SK-N-SH (cell line): ENCODE measurements at regions not wholly inside any gene's neighbourhood (a gene's known extent, or its start where the extent isn't known, plus 50 kb on each side); places are given as distances from the start of the nearest gene placed in this dataset.

Experiments used
- CTCF ChIP-seq: fragments of 200-600 bp; sonication (generic); IDR thresholded peaks from 2 replicates; pipeline ENCODE4 v1.6.1; 2017; ENCODE audit warnings: antibody characterized with exemption, mild to moderate bottlenecking, moderate library complexity
- EP300 ChIP-seq, 2 experiments: IDR thresholded peaks; 2 replicates each; pipeline versions ENCODE4 v1.4.0 to v1.6.1; 2012; ENCODE audit warnings: borderline replicate concordance in 1 of 2, low read depth in 1 of 2, low read length in 1 of 2
- FOXJ3 ChIP-seq: sonication (generic); formaldehyde crosslinking; IDR thresholded peaks from 2 replicates; pipeline ENCODE4 v1.5.1; 2020; ENCODE audit warnings: mild to moderate bottlenecking, missing genetic modification reagents
- FOXM1 ChIP-seq: IDR thresholded peaks from 2 replicates; pipeline ENCODE4 v1.4.0; 2012; ENCODE audit warnings: low read depth, mild to moderate bottlenecking
- MXI1 ChIP-seq: IDR thresholded peaks from 2 replicates; pipeline ENCODE4 v1.6.1; 2012; ENCODE audit warnings: mild to moderate bottlenecking, low read depth, low read length, improper control_type of control experiment
- PBX3 ChIP-seq: IDR thresholded peaks from 2 replicates; pipeline ENCODE4; 2012
- POLR2AphosphoS5 ChIP-seq: IDR thresholded peaks from 2 replicates; pipeline ENCODE4 v1.6.1; 2012; ENCODE audit warnings: low read depth, low read length
- REST ChIP-seq: IDR thresholded peaks from 2 replicates; pipeline ENCODE4 v1.6.1; 2012; ENCODE audit warnings: mild to moderate bottlenecking, low read depth, low read length, moderate library complexity
- YY1 ChIP-seq: IDR thresholded peaks from 2 replicates; pipeline ENCODE4 v1.4.0; 2012; ENCODE audit warnings: low read depth, mild to moderate bottlenecking
- ZBTB33 ChIP-seq: IDR thresholded peaks from 2 replicates; pipeline ENCODE4 v1.4.0; 2012; ENCODE audit warnings: low read depth, borderline replicate concordance

- TF ChIP-seq CTCF = no peak
- no peak for TF ChIP-seq EP300 (IDR thresholded peaks at IDR 0.05; ENCODE audit: borderline replicate concordance in 1 of 2, low read depth in 1 of 2, low read length in 1 of 2)
- TF ChIP-seq REST = no peak
- no peak for TF ChIP-seq POLR2AphosphoS5
- TF ChIP-seq ZBTB33 = no peak
- TF ChIP-seq MXI1 = no peak
- no peak for TF ChIP-seq PBX3
- TF ChIP-seq YY1 = no peak
- no peak for TF ChIP-seq FOXM1
- TF ChIP-seq FOXJ3 (CRISPR knock-in tag) = no peak
Observed at GRCh38 chr14:29156096-29156495, 389.5 kb downstream of the FOXG1 start.
